ENCODE measurements at regions not wholly inside any gene's neighbourhood (a gene's known extent, or its start where the extent isn't known, plus 50 kb on each side); places are given as distances from the start of the nearest gene placed in this dataset.

DNA sequence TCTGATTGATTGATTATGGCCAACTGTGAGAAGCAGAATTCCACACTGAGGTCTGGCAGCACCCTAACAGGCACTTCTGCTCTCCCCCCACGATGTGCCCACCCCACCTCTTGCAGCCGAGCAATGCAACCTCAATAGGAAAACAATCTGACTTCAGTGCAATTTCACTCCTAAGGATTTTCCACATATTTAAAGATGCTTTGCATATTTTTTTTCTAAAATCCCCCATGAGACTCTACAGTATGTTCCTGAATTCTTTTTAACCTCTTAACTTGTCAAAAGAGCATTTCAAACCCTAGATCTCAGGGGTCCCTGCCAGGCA, 243.1 kb downstream of the AUH start:
- TF ChIP-seq, protein P1, sequence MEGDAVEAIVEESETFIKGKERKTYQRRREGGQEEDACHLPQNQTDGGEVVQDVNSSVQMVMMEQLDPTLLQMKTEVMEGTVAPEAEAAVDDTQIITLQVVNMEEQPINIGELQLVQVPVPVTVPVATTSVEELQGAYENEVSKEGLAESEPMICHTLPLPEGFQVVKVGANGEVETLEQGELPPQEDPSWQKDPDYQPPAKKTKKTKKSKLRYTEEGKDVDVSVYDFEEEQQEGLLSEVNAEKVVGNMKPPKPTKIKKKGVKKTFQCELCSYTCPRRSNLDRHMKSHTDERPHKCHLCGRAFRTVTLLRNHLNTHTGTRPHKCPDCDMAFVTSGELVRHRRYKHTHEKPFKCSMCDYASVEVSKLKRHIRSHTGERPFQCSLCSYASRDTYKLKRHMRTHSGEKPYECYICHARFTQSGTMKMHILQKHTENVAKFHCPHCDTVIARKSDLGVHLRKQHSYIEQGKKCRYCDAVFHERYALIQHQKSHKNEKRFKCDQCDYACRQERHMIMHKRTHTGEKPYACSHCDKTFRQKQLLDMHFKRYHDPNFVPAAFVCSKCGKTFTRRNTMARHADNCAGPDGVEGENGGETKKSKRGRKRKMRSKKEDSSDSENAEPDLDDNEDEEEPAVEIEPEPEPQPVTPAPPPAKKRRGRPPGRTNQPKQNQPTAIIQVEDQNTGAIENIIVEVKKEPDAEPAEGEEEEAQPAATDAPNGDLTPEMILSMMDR (IDR thresholded peaks at IDR 0.05; ENCODE audit: control extremely low read depth in 1 of 3, insufficient read depth in 1 of 3, low read depth in 1 of 3, low read length in 3 of 3), result no peak
- TF ChIP-seq ASH2L (IDR thresholded peaks at IDR 0.05; ENCODE audit: low read length) (no peak), SIN3A (conservative IDR thresholded peaks at IDR 0.05 in 1 of 2, IDR thresholded peaks at IDR 0.05 in 1 of 2; ENCODE audit: low read depth in 1 of 2, low read length in 2 of 2) (no peak), TAF1 (IDR thresholded peaks at IDR 0.05; ENCODE audit: low read depth, low read length) (no peak), ZNF274 (IDR thresholded peaks at IDR 0.05; ENCODE audit: borderline replicate concordance, extremely low read depth, low read length) (no peak), YY1 (IDR thresholded peaks at IDR 0.05; ENCODE audit: low read depth, low read length) (no peak), SIX5 (IDR thresholded peaks at IDR 0.05; ENCODE audit: low read depth, low read length) (no peak), EZH2 (IDR thresholded peaks at IDR 0.05; ENCODE audit: low read depth, low read length, severe bottlenecking) (no peak), EP300 (IDR thresholded peaks at IDR 0.05; ENCODE audit: borderline replicate concordance in 1 of 2, low read depth in 2 of 2, low read length in 2 of 2) (no peak)
